ENCODE measurements at regions not wholly inside any gene's neighbourhood (a gene's known extent, or its start where the extent isn't known, plus 50 kb on each side); places are given as distances from the start of the nearest gene placed in this dataset.
A peak's percentile ranks its signal among the peaks of the same experiment; 100 is the strongest.
"Not testable (repeated sequence)": the region's sequence is repeated elsewhere in the genome, so short reads cannot be mapped to it uniquely, and the experiment has no call there.

- in situ Hi-C loops (cut with MboI) = no loop called here
Measured at GRCh38 chr14:85016496-85016895, 513.4 kb upstream of the FLRT2 start.

GRCh38 chr14:85023866-85024265 lies 506.1 kb upstream of the FLRT2 start:
- H3K27me3 ChIP-seq (replicated peaks; ENCODE audit: insufficient read depth); H3K4me3 ChIP-seq; H3K9me2 ChIP-seq (ENCODE audit: insufficient read depth); H2AFZ ChIP-seq; H3K4me1 ChIP-seq (ENCODE audit: insufficient read depth); H3K79me2 ChIP-seq (ENCODE audit: insufficient read depth); H3F3A ChIP-seq (ENCODE audit: insufficient read depth); H3K9ac ChIP-seq; H3K27ac ChIP-seq; H4K20me1 ChIP-seq (ENCODE audit: insufficient read depth); H3K9me3 ChIP-seq (ENCODE audit: low read depth); H3K4me2 ChIP-seq (ENCODE audit: unreplicated experiment); DNase-seq; in situ Hi-C loops (cut with MboI); H3K36me3 ChIP-seq (ENCODE audit: low read depth): not testable (repeated sequence)
- 61 to 65% methylated on average over 7 of the region's 7 CpGs for WGBS, 2 experiments (ENCODE audit: low coverage in 1 of 2, low lambda C conversion rate in 2 of 2, missing lambda C conversion rate in 2 of 2)

More at GRCh38 chr14:85016496-85016895, 513.4 kb upstream of the FLRT2 start:
- Histone ChIP-seq H3K9me2 (ENCODE audit: insufficient read depth) (no peaks in the 10 kb centered on the region), H2AFZ (no peak overlapping the region), H3K4me1 (ENCODE audit: insufficient read depth) (no peaks in the 10 kb centered on the region), H3K4me2 (ENCODE audit: unreplicated experiment) (no peak overlapping the region), H3K4me3 (no peak overlapping the region), H3F3A (ENCODE audit: insufficient read depth) (no peaks in the 10 kb centered on the region), H3K27ac (no peak overlapping the region), H4K20me1 (ENCODE audit: insufficient read depth) (no peaks in the 10 kb centered on the region), H3K9me3 (ENCODE audit: low read depth) (no peaks in the 10 kb centered on the region), H3K36me3 (ENCODE audit: low read depth) (no peaks in the 10 kb centered on the region), H3K9ac (no peak overlapping the region), H3K27me3 (replicated peaks; ENCODE audit: insufficient read depth) (no peaks in the 10 kb centered on the region), H3K79me2 (ENCODE audit: insufficient read depth) (no peaks in the 10 kb centered on the region)
- no peak for TF ChIP-seq EZH2phosphoT487 (IDR thresholded peaks at IDR 0.05; ENCODE audit: insufficient read depth, low read depth)
- no peak for TF ChIP-seq EZH2 (IDR thresholded peaks at IDR 0.05; ENCODE audit: insufficient read depth, poor library complexity, severe bottlenecking)
- no peak for DNase-seq
- WGBS, 2 experiments (ENCODE audit: low coverage in 1 of 2, low lambda C conversion rate in 2 of 2, missing lambda C conversion rate in 2 of 2) = 4 to 10% methylated on average over 1 of the region's 1 CpG

DNA sequence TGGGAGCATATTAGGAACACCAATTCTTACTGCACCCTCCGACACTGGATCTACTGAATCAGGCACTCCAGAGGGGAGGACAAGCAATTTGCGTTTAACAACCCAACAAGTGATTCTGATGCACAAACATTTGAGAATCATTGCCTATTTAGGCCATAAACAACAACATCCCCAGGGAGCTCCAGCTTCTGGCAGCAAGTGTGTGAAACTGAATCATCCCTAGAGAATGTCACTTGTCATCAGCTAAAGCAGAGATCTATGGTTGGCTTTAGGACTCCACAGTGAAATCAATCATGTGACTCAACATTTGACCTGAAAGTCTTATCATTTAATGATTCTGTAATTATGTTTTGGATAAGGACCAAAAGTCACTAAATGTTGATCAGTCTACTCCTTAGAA lies 505.0 kb upstream of the FLRT2 start:
- Histone ChIP-seq H3K4me2 (ENCODE audit: unreplicated experiment) (no peak overlapping the region), H3F3A (ENCODE audit: insufficient read depth) (no peaks in the 10 kb centered on the region), H3K9me3 (ENCODE audit: low read depth) (no peaks in the 10 kb centered on the region), H3K9me2 (ENCODE audit: insufficient read depth) (0 out of 2 replicates have a peak, but pooled peaks cover 2% of the 10 kb centered on the region), H3K9ac (no peak overlapping the region), H3K27ac (no peak overlapping the region), H3K4me3 (no peak overlapping the region), H3K27me3 (replicated peaks; ENCODE audit: insufficient read depth) (no peaks in the 10 kb centered on the region), H2AFZ (no peak overlapping the region), H3K79me2 (ENCODE audit: insufficient read depth) (no peaks in the 10 kb centered on the region), H3K4me1 (ENCODE audit: insufficient read depth) (no peaks in the 10 kb centered on the region), H4K20me1 (ENCODE audit: insufficient read depth) (no peaks in the 10 kb centered on the region), H3K36me3 (ENCODE audit: low read depth) (no peaks in the 10 kb centered on the region)
- DNase-seq = peak; percentile 1
- in situ Hi-C loops (cut with MboI) = no loop called here
- TF ChIP-seq EZH2 (IDR thresholded peaks at IDR 0.05; ENCODE audit: insufficient read depth, poor library complexity, severe bottlenecking) = no peak
- TF ChIP-seq EZH2phosphoT487 (IDR thresholded peaks at IDR 0.05; ENCODE audit: insufficient read depth, low read depth) = no peak
- WGBS, 2 experiments (ENCODE audit: low coverage in 1 of 2, low lambda C conversion rate in 2 of 2, missing lambda C conversion rate in 2 of 2) = 39 to 40% methylated on average over 2 of the region's 2 CpGs

DNA sequence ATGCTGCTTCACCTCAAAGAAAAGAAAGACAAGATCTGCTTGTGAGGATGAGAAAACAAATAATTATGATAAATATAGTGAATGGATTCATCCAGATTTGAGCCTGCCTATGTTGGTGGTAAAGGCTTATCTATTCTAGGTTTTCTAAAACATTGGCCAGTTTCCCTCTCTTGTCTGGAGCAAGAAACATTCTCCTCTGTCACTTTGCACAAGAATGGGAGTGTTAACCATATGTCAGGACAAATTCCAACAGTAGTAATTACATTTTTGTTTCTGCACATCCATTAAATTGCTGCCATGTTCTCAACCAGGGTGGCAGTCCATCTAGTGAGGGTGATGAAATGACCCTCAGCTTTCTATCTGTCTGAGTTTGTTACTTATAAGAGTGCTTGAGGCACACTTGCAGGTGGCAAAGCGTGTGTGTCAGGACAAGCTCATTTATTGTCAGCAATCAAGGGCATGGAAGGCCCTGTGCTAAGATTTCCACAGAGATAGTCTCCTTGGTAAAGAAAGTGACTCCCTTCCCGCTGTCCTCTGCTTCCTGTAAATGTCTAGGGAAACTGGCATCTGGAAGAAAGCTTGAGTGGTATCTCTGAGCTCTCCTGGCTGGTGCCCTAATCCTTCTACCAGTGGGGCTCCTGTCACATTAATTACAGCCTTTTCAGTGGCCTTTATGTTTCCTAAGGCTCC lies 502.1 kb upstream of the FLRT2 start:
- 50 to 57% methylated on average over 2 of the region's 2 CpGs for WGBS, 2 experiments (ENCODE audit: low coverage in 1 of 2, low lambda C conversion rate in 2 of 2, missing lambda C conversion rate in 2 of 2)
- H2AFZ ChIP-seq = no peak overlapping the region

More for the DNA sequence above, 502.1 kb upstream of the FLRT2 start:
- no peak overlapping the region for H3K9ac ChIP-seq
- in situ Hi-C loops (cut with MboI) = no loop called here
- no peaks in the 10 kb centered on the region for H4K20me1 ChIP-seq (ENCODE audit: insufficient read depth)
- no peaks in the 10 kb centered on the region for H3K27me3 ChIP-seq (replicated peaks; ENCODE audit: insufficient read depth)
- no peaks in the 10 kb centered on the region for H3K4me1 ChIP-seq (ENCODE audit: insufficient read depth)
- TF ChIP-seq EZH2phosphoT487 (IDR thresholded peaks at IDR 0.05; ENCODE audit: insufficient read depth, low read depth) (no peak), EZH2 (IDR thresholded peaks at IDR 0.05; ENCODE audit: insufficient read depth, poor library complexity, severe bottlenecking) (no peak)
- DNase-seq = no peak
- H3K36me3 ChIP-seq (ENCODE audit: low read depth) = no peaks in the 10 kb centered on the region
- H3K9me2 ChIP-seq (ENCODE audit: insufficient read depth) = 0 out of 2 replicates have a peak, but pooled peaks cover 2% of the 10 kb centered on the region
- H3K27ac ChIP-seq = no peak overlapping the region
- no peak overlapping the region for H3K4me2 ChIP-seq (ENCODE audit: unreplicated experiment)
- no peaks in the 10 kb centered on the region for H3K79me2 ChIP-seq (ENCODE audit: insufficient read depth)
- no peak overlapping the region for H3K4me3 ChIP-seq
- H3K9me3 ChIP-seq (ENCODE audit: low read depth) = no peaks in the 10 kb centered on the region
- no peaks in the 10 kb centered on the region for H3F3A ChIP-seq (ENCODE audit: insufficient read depth)
